ENCODE measurements at regions not wholly inside any gene's neighbourhood (a gene's known extent, or its start where the extent isn't known, plus 50 kb on each side); places are given as distances from the start of the nearest gene placed in this dataset.
A peak's percentile ranks its signal among the peaks of the same experiment; 100 is the strongest.
"Not testable (repeated sequence)": the region's sequence is repeated elsewhere in the genome, so short reads cannot be mapped to it uniquely, and the experiment has no call there.

GRCh38 chr6:80605165-80605989 is 498.9 kb downstream of the BCKDHB start:
- peak in 1 of 2 donors; percentile 19 for DNase-seq

GRCh38 chr6:80603679-80604078 is 497.2 kb downstream of the BCKDHB start:
- no peak for DNase-seq

DNA sequence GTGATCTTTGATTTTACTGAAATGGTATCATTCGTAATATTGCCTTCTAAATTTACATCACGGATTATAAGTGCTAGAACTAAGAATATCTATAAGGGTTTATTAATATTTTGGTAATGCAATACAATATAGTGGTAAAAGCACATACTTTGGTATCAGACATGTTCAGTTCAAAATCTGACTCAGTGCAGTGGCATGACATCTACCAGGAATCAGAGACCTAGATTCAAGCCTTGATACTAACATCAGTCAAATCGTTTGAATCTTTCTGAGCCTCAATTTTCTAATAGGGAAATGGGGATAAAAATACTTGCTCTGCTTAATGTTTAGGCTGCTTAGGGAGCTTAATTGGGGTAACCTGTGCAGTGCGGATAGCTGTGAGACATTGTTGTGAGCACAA is 488.0 kb downstream of the BCKDHB start:
- DNase-seq: no peak

DNA sequence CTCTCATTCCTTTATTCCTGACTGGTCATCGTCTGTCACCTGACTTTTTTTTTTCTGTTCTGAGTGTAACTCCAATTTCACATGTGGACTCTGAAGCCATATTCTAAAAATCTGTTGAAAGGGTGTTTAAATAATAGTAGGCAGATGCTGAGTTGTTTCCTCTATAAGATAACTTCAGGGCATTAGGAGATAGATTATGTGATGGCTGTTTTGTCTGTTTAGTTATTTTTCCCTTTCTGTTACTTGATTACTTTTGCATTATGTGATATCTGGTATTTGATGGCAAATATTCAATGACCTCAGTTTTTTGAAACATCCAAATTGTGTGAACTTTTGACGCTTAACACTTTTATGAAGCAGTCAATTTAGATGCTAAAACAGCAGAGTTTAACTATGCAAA is 486.0 kb downstream of the BCKDHB start:
- no peak for DNase-seq

GRCh38 chr6:80586242-80586641 is 479.8 kb downstream of the BCKDHB start:
- DNase-seq: no peak

- DNase-seq: no peak
These were observed 473.0 kb downstream of the BCKDHB start for GRCh38 chr6:80579391-80580023.

GRCh38 chr6:80573320-80573719 is 466.8 kb downstream of the BCKDHB start:
- not testable (repeated sequence) for DNase-seq

GRCh38 chr6:80566361-80566760 is 459.9 kb downstream of the BCKDHB start:
- DNase-seq: no peak

GRCh38 chr6:80553071-80553740 is 446.7 kb downstream of the BCKDHB start:
- DNase-seq: no peak

- no peak for DNase-seq
These were observed 444.3 kb downstream of the BCKDHB start for GRCh38 chr6:80550748-80551147.

DNA sequence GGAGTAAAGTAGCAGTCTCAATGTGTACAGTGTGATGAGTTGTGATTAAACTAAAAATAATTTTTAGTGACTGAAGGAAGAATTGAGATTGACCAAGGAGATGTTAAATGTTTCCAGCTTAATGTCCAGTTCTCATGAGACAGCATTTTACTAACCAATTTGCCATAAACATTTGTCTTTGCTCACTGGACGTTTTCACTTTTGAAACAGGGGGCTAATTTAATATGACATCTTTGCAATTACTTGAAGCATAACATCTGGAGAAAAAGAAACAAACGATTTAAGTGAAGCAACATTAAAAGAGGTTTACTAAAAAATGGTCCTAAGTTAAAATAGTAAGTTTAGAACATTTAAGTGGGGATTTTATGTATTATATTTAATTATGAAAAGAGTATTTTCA is 443.8 kb downstream of the BCKDHB start:
- no peak for DNase-seq

- no peak for DNase-seq
These were observed 442.1 kb downstream of the BCKDHB start for GRCh38 chr6:80548532-80548931.

- DNase-seq: no peak
These were observed 441.4 kb downstream of the BCKDHB start for GRCh38 chr6:80547827-80548226.

DNA sequence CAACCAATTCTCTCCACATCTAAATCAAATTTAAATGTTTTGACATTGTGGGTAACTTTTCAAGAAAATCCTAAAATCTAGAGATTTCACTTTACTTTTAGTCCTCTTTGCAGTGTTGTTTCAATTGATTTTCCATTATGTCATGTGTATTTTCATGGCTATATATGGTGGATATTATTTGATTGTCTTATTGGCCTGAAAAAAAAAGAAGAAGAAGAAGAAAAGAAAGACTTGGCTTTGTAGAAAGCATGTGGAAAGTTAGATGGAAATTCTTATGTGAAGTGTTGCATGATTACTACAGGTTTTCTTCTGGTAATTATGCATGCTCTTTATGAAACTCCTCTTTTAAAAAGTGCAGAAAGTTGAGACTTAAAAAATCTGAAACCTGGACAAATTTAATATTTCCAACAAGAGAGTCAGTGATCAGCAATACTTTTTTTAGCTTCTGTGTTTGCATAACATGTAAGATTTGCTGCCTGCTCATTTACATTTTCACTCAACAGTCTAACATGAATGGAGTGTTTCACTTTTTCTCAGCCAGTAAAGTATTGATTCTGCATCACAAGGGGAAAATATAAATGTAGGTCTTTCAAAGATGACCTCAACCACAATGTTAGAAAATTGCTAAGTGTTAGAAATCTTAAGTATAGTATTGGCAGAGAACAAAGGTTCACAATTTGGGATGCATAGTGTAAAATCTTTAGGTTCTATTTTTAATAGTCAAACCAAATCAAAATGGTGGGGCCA is 438.7 kb downstream of the BCKDHB start:
- DNase-seq: no peak

DNA sequence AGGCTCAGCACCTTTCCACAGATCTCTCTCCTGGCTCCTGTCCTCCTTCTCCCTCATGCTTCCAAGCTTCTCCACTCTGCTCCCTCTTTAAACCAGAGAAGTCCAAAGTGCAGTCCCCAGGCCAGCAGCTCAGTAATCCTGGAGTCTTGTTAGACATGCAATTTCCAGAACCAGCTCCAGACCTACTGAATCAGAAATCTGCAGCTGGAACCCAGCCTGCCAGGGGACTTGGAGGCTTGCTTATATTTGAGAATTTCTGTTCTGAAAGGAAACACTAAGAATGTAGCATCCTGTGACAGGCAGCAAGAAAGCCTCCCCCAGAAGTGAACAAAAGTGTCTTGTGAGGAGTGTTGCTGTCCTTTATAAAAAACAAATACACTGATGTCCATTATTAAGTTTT is 438.1 kb downstream of the BCKDHB start:
- no peak for DNase-seq

- no peak for DNase-seq
These were observed 437.2 kb downstream of the BCKDHB start for GRCh38 chr6:80543598-80544222.

DNA sequence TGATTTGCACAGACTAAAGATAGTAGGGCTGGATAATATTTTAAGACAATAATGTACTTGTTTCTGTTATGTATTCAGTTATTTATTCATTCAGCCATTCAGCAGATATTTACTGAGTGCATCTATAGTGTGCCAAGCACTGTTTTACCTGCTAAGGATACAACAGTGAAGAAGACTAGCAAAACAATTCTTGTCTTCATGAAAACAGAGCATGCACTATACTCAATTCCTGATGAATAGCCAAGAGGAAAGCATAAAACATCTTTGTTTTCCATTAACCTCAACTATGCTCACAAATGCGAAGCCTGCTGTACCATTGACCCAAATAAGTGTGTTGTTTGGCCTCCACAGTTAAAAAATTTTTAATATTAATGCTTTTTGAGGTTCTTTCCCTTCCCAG is 436.7 kb downstream of the BCKDHB start:
- DNase-seq: no peak

DNA sequence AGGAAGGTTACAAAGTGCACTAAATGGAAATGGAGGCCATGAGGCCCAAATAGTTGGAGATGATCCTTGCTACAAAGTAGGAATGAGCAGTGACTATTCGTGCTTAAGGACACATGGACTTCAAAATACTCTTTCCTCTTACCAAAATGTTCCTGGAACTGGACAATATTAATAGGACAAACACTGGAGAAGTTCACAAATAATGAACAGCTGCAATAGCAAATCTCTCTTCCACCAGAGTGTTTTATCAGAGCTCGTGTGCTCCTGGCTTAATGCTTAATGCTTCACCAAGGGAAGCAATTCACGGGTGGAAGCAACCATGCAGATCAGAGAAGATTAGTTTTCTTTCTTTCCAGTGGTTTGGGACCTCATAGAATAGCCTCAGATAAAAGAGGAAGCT is 435.4 kb downstream of the BCKDHB start:
- no peak for DNase-seq

GRCh38 chr6:80541181-80541580 is 434.7 kb downstream of the BCKDHB start:
- no peak for DNase-seq

DNA sequence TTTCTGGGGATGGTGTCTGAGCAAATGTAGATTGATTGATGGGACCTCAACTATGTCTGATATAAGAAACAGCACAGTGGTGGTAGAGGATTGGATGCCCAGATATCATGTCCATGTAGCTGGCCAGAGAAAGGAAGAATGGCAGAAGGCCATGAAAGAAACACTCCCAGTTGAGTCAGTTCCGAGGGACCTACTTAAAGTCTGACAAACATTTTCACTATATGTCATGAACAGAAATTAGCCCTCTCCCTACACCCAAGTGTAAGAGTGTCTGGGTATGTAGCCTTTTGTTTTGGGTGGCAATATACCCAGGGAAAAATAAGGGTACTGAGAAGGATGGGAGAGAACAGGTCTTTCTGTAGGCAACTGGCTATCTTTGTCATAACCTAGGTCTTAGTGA is 434.2 kb downstream of the BCKDHB start:
- no peak for DNase-seq

DNA sequence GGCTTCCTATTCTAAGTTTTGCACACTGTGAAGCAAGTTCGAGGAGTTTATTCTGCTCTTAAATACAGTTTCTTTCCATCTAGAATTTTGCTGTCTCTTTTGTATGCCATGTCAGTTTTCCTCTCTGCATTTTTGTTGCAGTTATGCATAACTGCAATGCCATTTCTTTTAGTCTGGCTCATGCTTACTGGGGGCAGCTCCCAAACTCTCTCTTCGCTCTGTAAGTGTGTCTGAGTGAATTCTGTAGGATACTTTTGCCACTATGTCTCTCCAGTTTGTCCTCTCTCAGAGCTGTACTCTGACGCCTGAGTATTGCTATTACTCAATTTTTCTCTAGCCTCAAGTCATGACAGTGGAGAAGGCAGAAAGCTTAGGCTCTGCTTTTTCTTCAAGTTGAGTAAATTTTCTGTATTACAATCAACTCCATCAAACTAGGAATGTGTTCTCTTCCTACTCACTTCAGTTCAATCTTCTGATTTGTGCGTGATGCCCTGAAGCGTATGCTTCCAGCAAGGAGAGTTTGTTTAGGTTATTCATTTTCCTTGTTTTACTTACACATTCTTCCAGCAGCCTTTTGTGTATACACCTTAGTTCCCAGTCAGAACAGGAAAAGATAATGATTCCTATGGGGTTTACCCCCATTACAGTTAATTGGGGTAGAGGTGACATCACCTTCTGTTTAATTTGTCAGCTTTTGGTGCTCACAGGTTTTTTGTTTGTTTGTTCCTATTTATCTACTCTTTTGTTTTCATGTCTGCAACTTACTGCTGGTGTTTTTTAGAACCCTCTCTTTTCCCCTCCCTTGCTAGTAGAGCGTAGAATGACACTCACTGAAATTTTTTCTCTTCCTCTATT is 430.9 kb downstream of the BCKDHB start:
- DNase-seq: no peak

Measured in CD4-positive, alpha-beta T cell treated with Interleukin-1 beta for 1 hour (primary cell).